Fibroblast of the aortic adventitia (primary cell): ENCODE measurements at regions not wholly inside any gene's neighbourhood (a gene's known extent, or its start where the extent isn't known, plus 50 kb on each side); places are given as distances from the start of the nearest gene placed in this dataset.
A peak's percentile ranks its signal among the peaks of the same experiment; 100 is the strongest.

Experiments used
- DNase-seq: peaks from one replicate; pipeline ENCODE4 v3.0.0-alpha.2; 2010; ENCODE audit warnings: low read depth
- H3K4me3 ChIP-seq: 2 replicates; pipeline ENCODE4 v1.5.1; 2011; ENCODE audit warnings: low read depth, mild to moderate bottlenecking, control low read depth, low read length, moderate library complexity
- CTCF ChIP-seq: IDR thresholded peaks from 2 replicates; pipeline ENCODE4 v1.5.1; 2011; ENCODE audit warnings: mild to moderate bottlenecking, low read length, control low read depth, inconsistent platforms; ENCODE audit not compliant: insufficient read depth

- DNase-seq = no peak
- TF ChIP-seq CTCF = no peak
- H3K4me3 ChIP-seq = no peak overlapping the region
Measured at GRCh38 chr9:16210440-16210839, 657.6 kb downstream of the CCDC171 start.

- no peak for DNase-seq
- TF ChIP-seq CTCF = no peak
- no peak overlapping the region for H3K4me3 ChIP-seq
Measured at GRCh38 chr9:16211946-16212345, 658.5 kb downstream of the BNC2 start.

GRCh38 chr9:16213781-16214515 is 656.5 kb downstream of the BNC2 start:
- DNase-seq = peak; percentile 99
- TF ChIP-seq CTCF = no peak
- no peak overlapping the region for H3K4me3 ChIP-seq

GRCh38 chr9:16214677-16215352 is 655.7 kb downstream of the BNC2 start:
- TF ChIP-seq CTCF = no peak
- no peak for DNase-seq
- H3K4me3 ChIP-seq = no peak overlapping the region

GRCh38 chr9:16215353-16215680 is 655.2 kb downstream of the BNC2 start:
- no peak for DNase-seq
- H3K4me3 ChIP-seq = no peak overlapping the region
- no peak for TF ChIP-seq CTCF

GRCh38 chr9:16217943-16218701 is 652.3 kb downstream of the BNC2 start:
- peak; percentile 63 for DNase-seq
- no peak for TF ChIP-seq CTCF
- no peak overlapping the region for H3K4me3 ChIP-seq
